ENCODE measurements at regions not wholly inside any gene's neighbourhood (a gene's known extent, or its start where the extent isn't known, plus 50 kb on each side); places are given as distances from the start of the nearest gene placed in this dataset.
A peak's percentile ranks its signal among the peaks of the same experiment; 100 is the strongest.

- Histone ChIP-seq H3K4me1 (no peaks in the 10 kb centered on the region), H3K9me3 (no peaks in the 10 kb centered on the region), H3K27ac (no peak overlapping the region), H3K27me3 (no peaks in the 10 kb centered on the region), H3K4me3 (no peak overlapping the region), H3K36me3 (no peaks in the 10 kb centered on the region)
- TF ChIP-seq CTCF (IDR thresholded peaks at IDR 0.05) = no peak
- no peak for ATAC-seq
- no peak for DNase-seq
- WGBS, 2 donors = 44 to 82% methylated on average over 3 of the region's 3 CpGs
- intact Hi-C loops (cut with DNase I) = no loop called here
- FAIRE-seq = no peak
Observed at GRCh38 chr7:12873571-12873970, 186.1 kb downstream of the ARL4A start.

- Histone ChIP-seq H3K27ac (no peak overlapping the region), H3K4me1 (no peaks in the 10 kb centered on the region), H3K9me3 (no peaks in the 10 kb centered on the region), H3K4me3 (no peak overlapping the region), H3K36me3 (no peaks in the 10 kb centered on the region), H3K27me3 (no peaks in the 10 kb centered on the region)
- peak; percentile 54 for FAIRE-seq
- no peak for ATAC-seq
- DNase-seq = no peak
- TF ChIP-seq CTCF (IDR thresholded peaks at IDR 0.05) = no peak
- intact Hi-C loops (cut with DNase I) = no loop called here
Observed at GRCh38 chr7:12879139-12879538, 191.7 kb downstream of the ARL4A start.

GRCh38 chr7:12881712-12882111 lies 194.3 kb downstream of the ARL4A start:
- intact Hi-C loops (cut with DNase I) = no loop called here
- no peak for FAIRE-seq
- Histone ChIP-seq H3K4me1 (no peaks in the 10 kb centered on the region), H3K27ac (no peak overlapping the region), H3K4me3 (no peak overlapping the region), H3K9me3 (no peaks in the 10 kb centered on the region), H3K36me3 (no peaks in the 10 kb centered on the region), H3K27me3 (no peaks in the 10 kb centered on the region)
- TF ChIP-seq CTCF (IDR thresholded peaks at IDR 0.05) = no peak
- DNase-seq = no peak
- 93 to 96% methylated on average over 2 of the region's 2 CpGs for WGBS, 2 donors
- ATAC-seq = no peak

- DNase-seq (no peak), FAIRE-seq (no peak), ATAC-seq (no peak)
- no peaks in the 10 kb centered on the region for H3K9me3 ChIP-seq
- H3K4me3 ChIP-seq = no peak overlapping the region
- no peaks in the 10 kb centered on the region for H3K4me1 ChIP-seq
- no peaks in the 10 kb centered on the region for H3K36me3 ChIP-seq
- intact Hi-C loops (cut with DNase I) = no loop called here
- no peaks in the 10 kb centered on the region for H3K27me3 ChIP-seq
- TF ChIP-seq CTCF (IDR thresholded peaks at IDR 0.05) = no peak
- WGBS, 2 donors = 88 to 91% methylated on average over 1 of the region's 1 CpG
- H3K27ac ChIP-seq = no peak overlapping the region
Observed at GRCh38 chr7:12882710-12883109, 195.3 kb downstream of the ARL4A start.

- Histone ChIP-seq H3K36me3 (no peaks in the 10 kb centered on the region), H3K9me3 (no peaks in the 10 kb centered on the region), H3K27ac (no peak overlapping the region), H3K4me1 (no peaks in the 10 kb centered on the region), H3K27me3 (no peaks in the 10 kb centered on the region), H3K4me3 (no peak overlapping the region)
- no peak for TF ChIP-seq CTCF (IDR thresholded peaks at IDR 0.05)
- 83 to 86% methylated on average over 1 of the region's 1 CpG for WGBS, 2 donors
- intact Hi-C loops (cut with DNase I) = no loop called here
- no peak for DNase-seq
- FAIRE-seq = no peak
- no peak for ATAC-seq
Observed at GRCh38 chr7:12884033-12884432, 196.6 kb downstream of the ARL4A start.
